Activated naive CD8-positive, alpha-beta T cell treated with anti-CD3 and anti-CD28 coated beads, Interleukin-2, amount 50 U/mL, for 24 hours (primary cell): ENCODE measurements at regions not wholly inside any gene's neighbourhood (a gene's known extent, or its start where the extent isn't known, plus 50 kb on each side); places are given as distances from the start of the nearest gene placed in this dataset.

Experiments used
- ATAC-seq: fragments of 150-1000 bp; cut with Tn5 transposase; one replicate; pipeline ENCODE4 v1.10.0; 2021
- DNase-seq: peaks from one replicate; pipeline ENCODE4 v3.0.0; 2021
- H3K27ac Mint-ChIP-seq: one replicate; pipeline ENCODE4 v1.8.0; 2021; ENCODE audit warnings: mild to moderate bottlenecking, mixed read lengths
- H3K27me3 Mint-ChIP-seq: one replicate; pipeline ENCODE4 v1.8.0; 2021; ENCODE audit warnings: mixed read lengths
- H3K36me3 Mint-ChIP-seq: one replicate; pipeline ENCODE4 v1.8.0; 2021; ENCODE audit warnings: low read depth, mixed read lengths
- H3K4me1 Mint-ChIP-seq: one replicate; pipeline ENCODE4 v1.8.0; 2021; ENCODE audit warnings: mixed read lengths
- H3K4me3 Mint-ChIP-seq: one replicate; pipeline ENCODE4 v1.8.0; 2021; ENCODE audit warnings: mild to moderate bottlenecking, moderate library complexity, mixed read lengths
- H3K9me3 Mint-ChIP-seq: one replicate; pipeline ENCODE4 v1.8.0; 2021; ENCODE audit warnings: mixed read lengths

- Mint-ChIP-seq H3K27ac (no peak overlapping the region), H3K27me3 (peaks cover 11% of the 10 kb centered on the region), H3K36me3 (no peaks in the 10 kb centered on the region), H3K4me3 (no peak overlapping the region), H3K4me1 (peaks cover 18% of the 10 kb centered on the region), H3K9me3 (no peaks in the 10 kb centered on the region)
- DNase-seq, result peak; percentile 57
- ATAC-seq, result peak; percentile 65
These were observed 435.8 kb upstream of the MGMT start for GRCh38 chr10:129030996-129031843.

GRCh38 chr10:129031844-129032150 lies 435.2 kb upstream of the MGMT start:
- ATAC-seq (no peak), DNase-seq (no peak)
- Mint-ChIP-seq H3K4me3 (no peak overlapping the region), H3K27ac (no peak overlapping the region), H3K36me3 (no peaks in the 10 kb centered on the region), H3K9me3 (no peaks in the 10 kb centered on the region), H3K27me3 (peaks cover 11% of the 10 kb centered on the region), H3K4me1 (peaks cover 22% of the 10 kb centered on the region)

GRCh38 chr10:129032372-129033313 lies 434.4 kb upstream of the MGMT start:
- H3K4me1 Mint-ChIP-seq, result peaks cover 27% of the 10 kb centered on the region
- DNase-seq (no peak), ATAC-seq (no peak)
- H3K27ac Mint-ChIP-seq, result no peak overlapping the region
- H3K27me3 Mint-ChIP-seq, result peaks cover 16% of the 10 kb centered on the region
- no peaks in the 10 kb centered on the region for H3K36me3 Mint-ChIP-seq
- no peak overlapping the region for H3K4me3 Mint-ChIP-seq
- no peaks in the 10 kb centered on the region for H3K9me3 Mint-ChIP-seq

- H3K4me3 Mint-ChIP-seq, result no peak overlapping the region
- no peaks in the 10 kb centered on the region for H3K36me3 Mint-ChIP-seq
- H3K4me1 Mint-ChIP-seq, result peaks cover 27% of the 10 kb centered on the region
- peaks cover 16% of the 10 kb centered on the region for H3K27me3 Mint-ChIP-seq
- no peak overlapping the region for H3K27ac Mint-ChIP-seq
- H3K9me3 Mint-ChIP-seq, result no peaks in the 10 kb centered on the region
- no peak for ATAC-seq
- DNase-seq, result no peak
These were observed 433.7 kb upstream of the MGMT start for GRCh38 chr10:129033340-129033739.

GRCh38 chr10:129033790-129034272 lies 433.2 kb upstream of the MGMT start:
- ATAC-seq (no peak), DNase-seq (peak; percentile 6)
- Mint-ChIP-seq H3K4me1 (peaks cover 27% of the 10 kb centered on the region), H3K27me3 (peaks cover 16% of the 10 kb centered on the region), H3K4me3 (no peak overlapping the region), H3K27ac (no peak overlapping the region), H3K36me3 (no peaks in the 10 kb centered on the region), H3K9me3 (no peaks in the 10 kb centered on the region)

GRCh38 chr10:129035052-129035827 lies 431.8 kb upstream of the MGMT start:
- H3K9me3 Mint-ChIP-seq, result no peaks in the 10 kb centered on the region
- peaks cover 16% of the 10 kb centered on the region for H3K27me3 Mint-ChIP-seq
- peak overlapping the region; percentile 17 for H3K27ac Mint-ChIP-seq
- H3K4me3 Mint-ChIP-seq, result peak overlapping the region; percentile 55
- H3K36me3 Mint-ChIP-seq, result no peaks in the 10 kb centered on the region
- DNase-seq, result peak; percentile 37
- ATAC-seq, result peak; percentile 72
- peaks cover 27% of the 10 kb centered on the region for H3K4me1 Mint-ChIP-seq

GRCh38 chr10:129038522-129038921 lies 428.5 kb upstream of the MGMT start:
- Mint-ChIP-seq H3K27ac (no peak overlapping the region), H3K4me1 (peaks cover 35% of the 10 kb centered on the region), H3K27me3 (peaks cover 14% of the 10 kb centered on the region), H3K36me3 (no peaks in the 10 kb centered on the region), H3K9me3 (no peaks in the 10 kb centered on the region), H3K4me3 (no peak overlapping the region)
- ATAC-seq, result no peak
- no peak for DNase-seq

- DNase-seq, result no peak
- Mint-ChIP-seq H3K36me3 (no peaks in the 10 kb centered on the region), H3K4me3 (no peak overlapping the region), H3K27me3 (peaks cover 11% of the 10 kb centered on the region), H3K27ac (no peak overlapping the region), H3K4me1 (peaks cover 31% of the 10 kb centered on the region), H3K9me3 (no peaks in the 10 kb centered on the region)
- no peak for ATAC-seq
These were observed 427.4 kb upstream of the MGMT start for GRCh38 chr10:129039406-129040370.

- H3K27me3 Mint-ChIP-seq, result peaks cover 11% of the 10 kb centered on the region
- H3K9me3 Mint-ChIP-seq, result no peaks in the 10 kb centered on the region
- ATAC-seq (no peak), DNase-seq (no peak)
- H3K36me3 Mint-ChIP-seq, result no peaks in the 10 kb centered on the region
- H3K27ac Mint-ChIP-seq, result no peak overlapping the region
- H3K4me1 Mint-ChIP-seq, result peaks cover 29% of the 10 kb centered on the region
- H3K4me3 Mint-ChIP-seq, result no peak overlapping the region
These were observed 426.7 kb upstream of the MGMT start for GRCh38 chr10:129040377-129040776.

GRCh38 chr10:129041916-129042315 lies 425.1 kb upstream of the MGMT start:
- Mint-ChIP-seq H3K4me1 (peaks cover 15% of the 10 kb centered on the region), H3K9me3 (no peaks in the 10 kb centered on the region), H3K4me3 (no peak overlapping the region), H3K27ac (no peak overlapping the region), H3K36me3 (no peaks in the 10 kb centered on the region), H3K27me3 (peaks cover 8% of the 10 kb centered on the region)
- DNase-seq (no peak), ATAC-seq (no peak)

- Mint-ChIP-seq H3K9me3 (no peaks in the 10 kb centered on the region), H3K36me3 (no peaks in the 10 kb centered on the region), H3K4me3 (peak overlapping the region; percentile 40), H3K27me3 (peaks cover 4% of the 10 kb centered on the region), H3K27ac (no peak overlapping the region), H3K4me1 (peaks cover 11% of the 10 kb centered on the region)
- ATAC-seq, result peak; percentile 52
- DNase-seq, result no peak
These were observed 424.1 kb upstream of the MGMT start for GRCh38 chr10:129042776-129043595.

- Mint-ChIP-seq H3K4me3 (no peak overlapping the region), H3K27ac (no peak overlapping the region), H3K9me3 (no peaks in the 10 kb centered on the region), H3K4me1 (peaks cover 11% of the 10 kb centered on the region), H3K27me3 (peaks cover 4% of the 10 kb centered on the region), H3K36me3 (no peaks in the 10 kb centered on the region)
- ATAC-seq (no peak), DNase-seq (no peak)
These were observed 423.4 kb upstream of the MGMT start for GRCh38 chr10:129043691-129044090.

GRCh38 chr10:129045599-129045998 lies 421.4 kb upstream of the MGMT start:
- ATAC-seq (no peak), DNase-seq (no peak)
- Mint-ChIP-seq H3K4me1 (peaks cover 11% of the 10 kb centered on the region), H3K27me3 (peaks cover 4% of the 10 kb centered on the region), H3K4me3 (no peak overlapping the region), H3K27ac (no peak overlapping the region), H3K9me3 (no peaks in the 10 kb centered on the region), H3K36me3 (no peaks in the 10 kb centered on the region)
